Fibroblast of pulmonary artery (primary cell): ENCODE measurements at regions not wholly inside any gene's neighbourhood (a gene's known extent, or its start where the extent isn't known, plus 50 kb on each side); places are given as distances from the start of the nearest gene placed in this dataset.

ENCODE experiments used
- DNase-seq: peaks from one replicate; pipeline ENCODE4 v3.0.0-alpha.2; 2010; ENCODE audit warnings: low read depth
- H3K4me3 ChIP-seq: replicated peaks from 2 replicates; pipeline ENCODE4 v1.5.1; 2011; ENCODE audit warnings: low read depth, mild to moderate bottlenecking, control low read depth, low read length, moderate library complexity
- TF ChIP-seq, protein P1 (sequence below): IDR thresholded peaks from 2 replicates; pipeline ENCODE4 v1.5.1; 2011; ENCODE audit warnings: mild to moderate bottlenecking, control low read depth, low read length, inconsistent platforms; ENCODE audit errors: missing control alignments

DNA sequence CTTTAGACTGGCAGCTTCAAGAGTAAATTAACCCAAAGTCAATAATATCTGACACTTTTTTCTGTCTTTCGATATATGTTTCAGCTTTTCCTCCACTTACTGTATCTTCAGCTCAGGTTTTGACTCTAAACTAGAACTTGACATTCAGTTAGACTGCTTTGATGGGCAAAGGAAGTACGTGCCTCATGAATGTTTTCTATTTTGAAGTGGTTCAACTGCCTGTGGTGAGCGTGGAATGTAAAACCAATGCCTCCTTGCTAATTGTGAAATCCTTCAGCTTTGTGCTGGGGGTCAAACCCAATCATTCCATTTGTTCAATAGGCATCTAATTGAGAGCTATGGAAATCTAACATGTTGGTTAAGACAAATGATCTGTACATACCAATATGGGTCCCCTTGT lies 857.0 kb upstream of the HTR2C start:
- DNase-seq: no peak
- TF ChIP-seq, protein P1, sequence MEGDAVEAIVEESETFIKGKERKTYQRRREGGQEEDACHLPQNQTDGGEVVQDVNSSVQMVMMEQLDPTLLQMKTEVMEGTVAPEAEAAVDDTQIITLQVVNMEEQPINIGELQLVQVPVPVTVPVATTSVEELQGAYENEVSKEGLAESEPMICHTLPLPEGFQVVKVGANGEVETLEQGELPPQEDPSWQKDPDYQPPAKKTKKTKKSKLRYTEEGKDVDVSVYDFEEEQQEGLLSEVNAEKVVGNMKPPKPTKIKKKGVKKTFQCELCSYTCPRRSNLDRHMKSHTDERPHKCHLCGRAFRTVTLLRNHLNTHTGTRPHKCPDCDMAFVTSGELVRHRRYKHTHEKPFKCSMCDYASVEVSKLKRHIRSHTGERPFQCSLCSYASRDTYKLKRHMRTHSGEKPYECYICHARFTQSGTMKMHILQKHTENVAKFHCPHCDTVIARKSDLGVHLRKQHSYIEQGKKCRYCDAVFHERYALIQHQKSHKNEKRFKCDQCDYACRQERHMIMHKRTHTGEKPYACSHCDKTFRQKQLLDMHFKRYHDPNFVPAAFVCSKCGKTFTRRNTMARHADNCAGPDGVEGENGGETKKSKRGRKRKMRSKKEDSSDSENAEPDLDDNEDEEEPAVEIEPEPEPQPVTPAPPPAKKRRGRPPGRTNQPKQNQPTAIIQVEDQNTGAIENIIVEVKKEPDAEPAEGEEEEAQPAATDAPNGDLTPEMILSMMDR: no peak

DNA sequence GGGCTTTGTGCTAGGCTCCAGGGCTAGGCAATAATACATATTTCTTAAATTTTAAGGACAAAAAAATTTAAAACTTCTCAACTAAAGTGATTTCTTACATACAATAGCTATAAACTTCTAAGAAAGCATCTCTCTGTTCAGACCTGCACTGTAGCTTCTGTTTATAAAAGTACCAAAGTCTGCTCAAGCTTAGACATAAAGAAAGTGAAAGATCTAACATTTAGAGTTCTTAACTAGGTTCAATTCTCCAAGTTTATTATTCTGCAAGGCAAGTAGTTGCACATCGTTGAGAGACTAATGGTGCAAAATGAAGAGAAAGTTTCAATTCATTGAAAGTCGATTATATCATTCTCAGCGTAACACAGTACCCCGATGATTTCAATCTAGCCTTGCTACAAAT lies 857.4 kb upstream of the HTR2C start:
- no peak for DNase-seq
- H3K4me3 ChIP-seq: no peak overlapping the region
- TF ChIP-seq, protein P1: no peak

More for the DNA sequence above, 857.0 kb upstream of the HTR2C start:
- H3K4me3 ChIP-seq: no peak overlapping the region

DNA sequence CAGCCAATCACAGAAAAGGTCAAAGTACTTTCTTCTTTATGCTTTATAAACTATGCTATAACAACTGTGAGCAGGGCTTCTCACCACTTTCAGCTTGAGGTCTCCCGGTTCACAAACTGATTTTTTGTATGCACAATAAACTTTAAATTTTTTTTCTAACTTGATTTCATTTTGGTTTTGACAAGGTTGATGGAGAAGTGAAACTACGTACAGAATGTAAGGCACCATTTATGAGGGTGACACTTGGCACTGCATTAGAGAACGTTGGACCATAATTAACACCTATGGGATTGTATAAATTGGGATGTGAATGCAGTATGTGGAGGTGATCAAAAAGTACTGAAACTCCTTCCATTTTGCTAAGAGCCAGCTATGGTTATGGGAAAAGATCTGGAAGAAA lies 857.9 kb upstream of the HTR2C start:
- H3K4me3 ChIP-seq: no peak overlapping the region
- no peak for DNase-seq
- TF ChIP-seq, protein P1: no peak

DNA sequence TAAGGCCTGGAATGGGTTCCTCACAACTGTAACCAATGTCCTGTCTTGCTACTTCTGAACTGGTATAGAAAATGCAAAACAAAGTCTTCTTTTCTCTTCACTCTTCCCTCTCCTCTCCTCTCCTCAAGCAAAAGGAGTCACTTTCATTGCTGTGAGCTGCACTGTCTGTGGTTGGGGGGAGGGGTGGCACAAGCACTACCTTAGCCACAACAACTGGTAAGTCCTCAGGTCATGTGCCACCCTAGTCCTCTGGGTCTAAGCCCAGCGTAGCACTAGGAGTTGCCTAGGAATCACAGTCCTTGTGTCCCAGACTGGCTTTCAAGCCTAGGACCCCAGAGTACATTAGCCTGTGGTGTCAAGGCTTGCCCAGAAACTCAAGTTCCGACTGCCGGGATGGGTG lies 859.3 kb upstream of the AMOT start:
- H3K4me3 ChIP-seq: no peak overlapping the region
- TF ChIP-seq, protein P1: no peak
- DNase-seq: no peak

DNA sequence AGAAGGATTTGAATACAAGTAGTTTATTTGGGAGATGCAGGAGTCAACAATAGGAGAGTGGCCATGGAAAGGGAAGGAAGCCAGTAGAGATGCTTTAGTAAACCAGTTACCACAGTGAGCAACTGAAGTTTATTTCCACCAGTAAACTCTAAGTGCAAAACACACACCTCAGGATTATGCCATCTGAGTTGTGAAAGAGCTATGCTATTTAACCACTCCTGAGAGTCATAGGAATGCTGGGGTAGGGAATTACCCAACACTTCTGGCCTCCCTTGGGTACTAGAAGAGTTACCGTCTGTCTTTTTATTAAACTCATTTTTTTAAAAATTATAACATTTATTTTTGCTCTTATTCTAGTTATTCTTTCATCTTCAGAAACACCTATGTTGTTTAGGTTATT lies 834.6 kb upstream of the AMOT start:
- TF ChIP-seq, protein P1: no peak

DNA sequence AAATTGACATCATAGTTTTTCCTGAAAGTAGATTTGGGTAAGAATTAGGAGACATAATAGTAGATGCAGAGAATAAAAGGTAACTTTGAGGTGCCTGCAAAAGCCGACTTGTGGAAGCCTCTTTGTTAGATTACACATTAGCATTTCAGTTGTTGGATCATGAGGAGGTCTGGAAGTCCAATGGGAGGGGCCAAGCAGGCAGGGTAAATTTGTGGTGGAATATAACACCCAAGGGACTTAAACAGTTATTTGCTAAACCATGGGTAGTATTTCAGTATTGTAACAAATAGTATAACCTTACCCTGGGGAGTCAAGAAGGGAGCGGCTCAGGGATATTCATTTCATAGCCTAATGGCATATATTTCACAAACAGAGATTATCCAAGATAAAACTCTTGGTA lies 810.7 kb upstream of the AMOT start:
- DNase-seq: no peak
- TF ChIP-seq, protein P1: no peak
- H3K4me3 ChIP-seq: no peak overlapping the region

More for the DNA sequence above, 834.6 kb upstream of the AMOT start:
- no peak overlapping the region for H3K4me3 ChIP-seq
- no peak for DNase-seq

DNA sequence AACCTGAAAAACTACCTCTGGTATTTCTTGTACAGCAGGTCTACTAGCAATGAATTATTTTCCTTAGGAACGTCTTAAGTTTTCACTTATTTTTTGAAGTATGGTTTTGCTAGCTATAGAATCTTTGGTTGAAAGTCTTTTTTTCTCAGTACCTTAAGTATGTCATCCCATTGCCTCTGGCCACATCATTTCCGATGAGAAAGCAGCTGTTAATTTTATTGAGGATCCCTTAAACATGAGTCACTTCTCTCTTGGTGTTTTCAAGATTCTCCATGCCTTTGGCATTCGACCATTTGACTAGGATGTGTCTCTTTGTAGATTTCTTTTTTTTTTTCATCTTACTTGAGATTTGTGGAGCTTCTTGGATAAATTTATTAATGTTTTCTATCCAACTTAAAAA lies 803.8 kb upstream of the AMOT start:
- TF ChIP-seq, protein P1: no peak
- DNase-seq: peak; percentile 0
- no peak overlapping the region for H3K4me3 ChIP-seq
